COLO668 (cell line): ENCODE measurements at regions not wholly inside any gene's neighbourhood (a gene's known extent, or its start where the extent isn't known, plus 50 kb on each side); places are given as distances from the start of the nearest gene placed in this dataset.
"Not testable (repeated sequence)": the region's sequence is repeated elsewhere in the genome, so short reads cannot be mapped to it uniquely, and the experiment has no call there.

Source experiments
- DNase-seq: peaks from one replicate; lab custom pipeline; 2025; ENCODE audit not compliant: unreplicated experiment; lab: John Stamatoyannopoulos, UW

DNA sequence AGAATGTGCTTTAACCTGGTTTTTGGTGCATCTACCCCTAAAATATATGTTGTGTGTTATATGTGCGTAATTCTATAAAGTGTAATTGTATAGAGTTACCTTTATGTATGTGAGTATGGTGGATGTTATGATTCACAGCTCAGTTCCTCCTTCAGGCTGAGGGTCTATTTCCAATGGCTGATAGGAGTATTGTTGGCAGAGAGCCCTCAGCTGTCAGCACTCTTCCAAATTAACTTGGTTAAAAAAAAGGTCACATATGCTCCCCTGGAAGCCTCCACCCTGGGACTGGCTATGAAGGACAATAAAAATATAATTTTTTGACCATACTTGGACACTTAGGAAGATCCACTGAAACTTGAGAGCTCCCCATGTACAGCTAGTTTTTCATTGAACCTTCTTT is 250.4 kb upstream of the CDH12 start:
- no peak for DNase-seq

DNA sequence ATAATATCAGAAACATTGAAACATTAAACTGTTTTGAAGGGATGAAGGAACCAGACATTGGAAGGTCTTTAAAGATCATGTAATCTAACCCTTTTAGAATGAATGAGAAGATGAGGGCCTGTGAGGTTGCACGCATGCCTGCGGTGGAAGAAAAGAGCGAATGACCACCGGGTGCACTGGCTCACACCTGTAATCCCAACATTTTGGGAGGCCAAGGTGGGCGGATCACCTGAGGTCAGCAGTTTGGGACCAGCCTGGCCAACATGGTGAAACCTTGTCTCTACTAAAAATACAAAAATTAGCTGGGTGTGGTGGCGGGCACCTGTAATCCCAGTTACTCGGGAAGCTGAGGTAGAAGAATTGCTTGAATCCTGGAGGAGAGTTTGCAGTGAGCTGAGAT is 242.3 kb upstream of the CDH12 start:
- DNase-seq: not testable (repeated sequence)

DNA sequence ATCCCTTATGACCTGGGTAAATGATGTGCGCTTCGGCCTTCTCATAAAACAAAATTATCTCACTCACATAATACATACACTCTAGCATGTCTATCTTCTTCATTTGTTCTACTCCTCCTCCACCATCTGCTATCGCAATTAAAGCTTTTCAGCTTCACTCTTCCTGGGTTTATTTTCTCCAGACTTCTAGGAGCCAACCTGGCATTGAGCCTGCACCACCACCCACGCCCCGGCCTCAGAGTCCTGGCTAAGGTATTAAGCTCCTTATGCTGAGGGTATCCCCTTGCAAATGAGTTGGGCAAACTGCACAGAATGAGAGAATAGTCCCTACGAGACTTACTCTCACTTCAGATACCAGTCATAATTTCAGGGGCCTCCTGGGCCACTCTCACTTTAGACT is 236.1 kb upstream of the CDH12 start:
- DNase-seq: no peak

DNA sequence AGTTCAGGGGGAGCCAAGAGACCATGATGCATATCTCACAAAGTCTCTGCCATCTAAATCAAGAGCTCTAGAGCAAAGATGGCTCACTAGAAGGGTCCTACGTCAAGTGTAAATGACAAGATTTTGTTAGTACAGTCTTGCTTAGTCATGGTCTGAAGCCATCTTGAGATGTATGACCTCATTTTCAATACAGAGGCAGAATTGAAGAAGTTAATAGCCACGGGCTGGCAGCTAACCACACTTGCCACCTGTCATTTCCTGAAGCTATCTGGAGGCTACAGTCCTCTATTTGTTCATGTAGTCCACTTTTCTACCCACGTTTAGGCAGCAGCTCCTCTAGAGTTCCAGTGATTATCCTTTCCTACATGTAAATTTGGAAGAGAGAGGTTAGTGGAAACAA is 231.7 kb upstream of the CDH12 start:
- no peak for DNase-seq

DNA sequence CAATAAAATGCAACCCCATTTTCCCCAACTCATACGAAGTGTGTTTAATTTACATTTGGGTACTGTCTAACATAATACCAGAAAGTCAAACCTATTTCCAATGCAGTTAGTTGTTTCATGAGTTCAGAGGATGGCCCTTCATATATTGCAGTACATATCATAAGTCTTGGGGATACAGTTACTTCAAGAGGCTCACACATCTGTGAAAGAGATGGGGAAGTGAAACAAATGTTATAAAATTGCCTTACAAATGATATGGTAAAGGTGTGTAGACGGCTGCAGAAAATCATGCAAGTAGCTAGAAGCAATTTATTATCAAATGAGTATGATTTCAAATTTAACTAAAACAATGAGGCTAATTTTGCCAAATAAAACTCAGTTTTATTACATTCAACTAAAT is 219.0 kb upstream of the CDH12 start:
- no peak for DNase-seq

DNA sequence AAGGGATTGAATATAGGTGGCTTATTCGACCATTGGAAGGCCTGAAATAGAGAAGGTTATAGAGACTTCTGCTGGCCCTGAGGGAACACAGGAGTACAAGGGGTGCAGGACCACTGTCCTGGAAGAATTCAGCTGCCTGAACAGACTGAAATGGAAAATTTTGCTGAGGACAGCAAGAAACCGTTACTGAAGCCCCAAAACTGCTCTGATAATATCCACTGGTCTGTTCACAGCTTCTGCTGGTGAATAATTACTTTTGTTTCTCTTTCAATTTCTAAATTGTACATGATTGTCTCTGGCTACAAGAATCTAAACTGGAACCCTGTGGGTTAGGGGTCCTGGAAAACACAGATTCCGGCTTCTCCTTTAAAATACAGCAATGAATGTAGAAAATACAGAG is 218.5 kb upstream of the CDH12 start:
- DNase-seq: no peak

DNA sequence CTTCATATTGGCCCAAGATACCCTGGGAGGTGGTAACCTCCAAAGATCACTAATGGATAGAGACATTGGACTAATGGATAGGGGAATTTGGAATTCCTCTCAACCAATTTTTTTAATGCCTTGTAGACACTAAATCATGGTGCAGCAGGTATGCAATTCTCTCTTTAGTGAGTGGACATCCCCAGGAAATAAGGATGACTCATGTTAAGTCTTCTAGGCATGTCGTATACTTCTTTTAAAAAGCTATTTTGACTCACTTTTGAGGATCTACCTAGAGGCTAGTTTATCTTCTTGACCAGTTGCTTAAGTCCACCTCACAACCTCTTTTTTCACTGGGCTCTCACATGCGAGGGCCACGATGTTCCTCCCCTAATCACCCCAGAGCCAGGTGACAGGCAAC is 211.6 kb upstream of the CDH12 start:
- DNase-seq: no peak

DNA sequence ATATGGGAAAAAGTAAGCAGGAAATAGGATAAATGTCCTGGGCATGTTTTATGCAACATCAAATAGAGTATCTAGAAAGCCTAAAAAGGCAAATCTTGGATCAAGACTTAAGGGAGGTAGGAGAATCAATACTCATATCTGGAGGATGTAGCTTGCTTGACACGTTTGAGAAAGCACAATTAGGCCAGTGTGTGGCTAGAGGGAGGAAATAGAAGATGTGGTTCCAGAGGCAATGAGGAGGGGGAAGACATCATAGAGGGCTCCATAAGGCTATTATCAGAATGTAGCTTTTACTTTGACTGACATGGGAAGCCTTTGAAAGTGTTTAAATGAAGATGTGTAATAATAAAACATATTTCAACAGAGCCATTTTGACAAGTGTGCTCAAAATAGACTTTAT is 200.7 kb upstream of the CDH12 start:
- DNase-seq: no peak

DNA sequence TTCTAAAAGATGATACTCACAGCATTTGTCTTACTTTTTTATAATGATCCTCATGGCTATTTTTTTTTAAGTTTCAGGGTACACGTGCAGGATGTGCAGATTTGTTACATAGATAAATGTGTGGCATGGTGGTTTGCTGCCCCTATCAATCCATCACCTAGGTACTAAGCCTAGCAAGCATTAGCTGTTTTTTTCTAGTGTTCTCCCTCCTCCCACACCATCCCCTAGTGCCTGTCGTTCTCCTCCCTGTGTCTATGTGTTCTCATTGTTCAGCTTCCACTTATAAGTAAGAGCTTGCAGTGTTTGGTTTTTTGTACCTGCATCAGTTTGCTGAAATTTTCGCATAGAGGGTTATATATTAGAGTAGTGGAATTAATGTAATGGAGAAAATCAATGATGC is 189.1 kb upstream of the CDH12 start:
- no peak for DNase-seq

DNA sequence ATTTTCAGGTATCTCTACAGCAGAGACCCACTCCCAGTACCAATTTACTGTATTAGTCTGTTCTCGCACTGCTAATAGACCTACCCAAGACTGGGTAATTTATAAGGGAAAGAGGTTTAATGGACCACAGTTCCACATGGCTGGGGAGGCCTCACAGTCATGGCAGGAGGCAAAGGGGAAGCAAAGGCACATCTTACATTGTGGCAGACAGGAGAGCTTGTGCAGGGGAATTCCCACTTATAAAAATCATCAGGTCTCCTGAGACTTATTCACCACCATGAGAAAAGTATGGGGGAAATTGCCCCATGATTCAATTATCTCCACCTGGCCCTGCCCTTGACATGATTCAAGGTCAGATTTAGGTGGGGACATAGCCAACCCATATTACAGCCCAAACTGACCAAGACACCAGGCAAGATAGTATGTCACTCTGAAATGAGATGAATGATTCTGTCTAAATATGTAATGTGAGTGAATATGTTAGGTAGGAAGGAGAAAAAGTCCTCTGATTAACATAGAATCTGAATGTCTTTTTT is 182.5 kb upstream of the CDH12 start:
- DNase-seq: no peak

DNA sequence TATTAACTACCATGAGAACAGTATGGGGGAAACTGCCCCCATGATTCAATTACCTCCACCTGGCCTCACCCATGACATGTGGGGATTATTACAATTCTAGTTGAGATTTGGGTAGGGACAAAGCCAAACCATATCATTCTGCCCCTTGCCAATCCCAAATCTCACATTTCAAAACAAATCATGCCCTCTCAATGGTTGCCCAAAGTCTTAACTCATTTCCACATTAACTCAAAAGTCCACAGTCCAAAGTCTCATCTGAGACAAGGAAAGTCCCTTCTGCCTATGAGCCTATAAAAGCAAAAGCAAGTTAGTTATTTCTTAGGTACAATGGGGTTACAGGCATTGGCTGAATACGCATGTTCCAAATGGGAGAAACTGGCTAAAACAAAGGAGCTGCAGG is 180.7 kb upstream of the CDH12 start:
- DNase-seq: no peak

DNA sequence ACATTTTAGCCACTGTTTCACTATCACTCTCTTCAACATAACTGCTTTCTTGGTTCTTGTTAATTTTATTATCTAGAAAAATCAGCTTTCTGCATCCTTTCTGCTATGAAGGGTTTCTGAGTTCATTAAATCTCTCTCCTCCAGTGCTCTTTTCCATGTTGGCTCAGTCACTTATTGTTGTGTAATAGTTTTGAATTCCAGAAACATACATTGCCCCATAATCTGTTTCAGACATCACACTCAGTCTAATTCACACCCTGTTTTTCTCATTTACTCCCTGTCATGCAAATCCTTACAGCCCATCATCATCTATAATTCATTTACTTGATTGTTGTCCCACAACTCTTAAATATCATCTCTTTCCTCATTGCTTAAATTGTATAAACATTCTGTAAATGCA is 176.1 kb upstream of the CDH12 start:
- no peak for DNase-seq

DNA sequence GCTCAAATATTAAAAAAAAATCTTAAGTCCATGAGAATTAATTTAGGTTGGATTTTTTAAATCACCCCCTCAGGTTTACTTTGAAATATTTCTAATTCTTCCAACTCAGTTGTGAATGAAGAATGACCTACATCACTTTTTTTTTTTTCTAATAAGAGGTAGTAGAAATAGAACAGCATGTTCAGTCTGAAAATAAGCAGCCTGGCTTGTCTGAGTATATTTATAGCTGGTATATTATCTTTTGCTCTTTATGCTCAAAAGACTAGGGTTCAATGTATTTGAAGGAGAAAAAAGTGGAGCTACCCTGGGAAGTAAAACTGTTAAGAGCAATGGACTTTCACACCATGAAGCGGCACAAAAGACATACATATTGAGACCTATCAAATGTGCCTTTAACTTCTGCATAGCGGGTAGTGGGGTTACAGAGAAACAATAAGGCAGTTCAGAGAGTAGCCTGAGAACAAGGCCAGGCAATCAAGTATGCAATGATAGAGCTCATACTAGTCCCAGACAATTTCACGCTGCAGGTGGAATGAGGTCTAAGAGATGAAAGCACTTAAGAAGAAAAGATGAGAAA is 175.4 kb upstream of the CDH12 start:
- DNase-seq: no peak

DNA sequence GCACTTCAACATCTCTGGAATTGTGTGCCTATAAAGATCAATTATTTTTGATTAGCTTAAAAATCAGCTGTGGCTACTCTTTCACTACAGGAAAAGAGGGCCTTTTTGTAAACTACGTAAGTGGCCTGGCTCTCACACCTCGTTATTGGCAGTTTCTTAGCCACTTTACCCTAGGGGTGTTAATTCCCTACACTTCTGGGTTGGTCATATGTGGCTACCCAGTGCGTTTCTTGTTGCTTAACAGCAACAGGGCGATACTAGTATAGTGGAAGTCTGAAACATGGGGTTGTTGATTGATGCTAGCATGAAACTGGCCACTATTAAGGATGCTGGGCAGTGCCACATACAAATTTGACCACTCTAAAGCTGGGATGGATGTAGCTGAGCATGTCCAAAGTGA is 174.7 kb upstream of the CDH12 start:
- no peak for DNase-seq

DNA sequence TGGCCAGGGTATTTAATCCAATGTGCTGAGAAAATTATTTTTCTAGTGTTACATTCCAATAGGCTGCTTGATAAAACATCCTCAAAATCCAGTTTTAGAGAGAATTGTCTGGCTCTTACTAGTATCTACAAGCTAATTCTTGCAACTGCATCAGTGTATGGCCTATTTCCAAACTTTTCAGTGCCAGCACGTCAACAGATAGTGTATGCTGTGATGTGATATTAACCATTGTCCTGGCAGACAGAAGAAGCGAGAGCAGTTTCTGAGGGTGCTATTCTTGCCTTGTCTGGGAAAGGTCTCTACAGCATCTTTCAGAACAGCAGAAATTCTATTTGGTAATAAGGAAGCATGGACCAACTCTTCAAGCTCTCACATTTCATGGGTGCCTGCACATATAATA is 174.2 kb upstream of the CDH12 start:
- no peak for DNase-seq

DNA sequence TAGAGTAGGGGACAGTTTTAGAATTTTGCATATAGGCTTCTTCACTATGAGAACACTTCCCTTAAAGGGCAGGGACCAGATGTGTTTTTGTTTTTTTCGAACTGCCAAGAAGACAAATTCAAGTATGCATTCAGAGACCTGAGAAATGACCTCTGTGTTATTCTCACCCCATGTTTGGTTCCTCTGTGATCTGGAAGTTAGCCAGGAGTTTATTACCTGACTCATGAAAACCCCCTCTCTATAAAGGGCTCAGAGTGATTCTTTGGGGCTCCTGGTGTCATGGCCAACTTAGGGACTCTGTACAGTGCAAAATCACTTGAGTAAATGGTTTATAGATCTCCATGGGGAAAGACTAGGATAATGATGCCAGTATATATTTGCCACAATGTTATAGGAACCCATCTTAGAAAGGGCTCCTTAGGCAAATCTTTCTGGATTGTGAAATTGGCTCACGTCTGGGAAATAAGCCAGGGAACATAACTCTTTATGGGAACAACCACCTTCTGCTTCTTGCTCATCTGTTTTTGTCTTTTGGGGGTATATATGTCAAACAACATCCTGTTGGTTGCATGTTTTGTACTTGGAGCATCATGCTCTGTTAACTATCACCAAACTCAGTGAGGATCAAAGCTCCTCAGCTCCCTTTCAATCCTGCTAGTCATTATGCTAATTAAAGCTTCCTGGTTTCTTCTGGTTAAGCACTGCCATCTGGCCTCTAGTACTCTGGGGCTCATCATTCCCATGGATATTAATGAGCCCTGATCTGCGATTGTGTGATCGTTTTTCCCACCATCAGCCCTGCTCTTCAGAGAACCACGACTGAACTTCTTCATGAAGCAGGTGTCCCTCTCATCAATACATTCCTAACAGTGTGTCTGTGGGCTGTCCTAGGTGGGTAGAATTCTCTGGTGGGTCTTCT is 173.4 kb upstream of the CDH12 start:
- DNase-seq: no peak

DNA sequence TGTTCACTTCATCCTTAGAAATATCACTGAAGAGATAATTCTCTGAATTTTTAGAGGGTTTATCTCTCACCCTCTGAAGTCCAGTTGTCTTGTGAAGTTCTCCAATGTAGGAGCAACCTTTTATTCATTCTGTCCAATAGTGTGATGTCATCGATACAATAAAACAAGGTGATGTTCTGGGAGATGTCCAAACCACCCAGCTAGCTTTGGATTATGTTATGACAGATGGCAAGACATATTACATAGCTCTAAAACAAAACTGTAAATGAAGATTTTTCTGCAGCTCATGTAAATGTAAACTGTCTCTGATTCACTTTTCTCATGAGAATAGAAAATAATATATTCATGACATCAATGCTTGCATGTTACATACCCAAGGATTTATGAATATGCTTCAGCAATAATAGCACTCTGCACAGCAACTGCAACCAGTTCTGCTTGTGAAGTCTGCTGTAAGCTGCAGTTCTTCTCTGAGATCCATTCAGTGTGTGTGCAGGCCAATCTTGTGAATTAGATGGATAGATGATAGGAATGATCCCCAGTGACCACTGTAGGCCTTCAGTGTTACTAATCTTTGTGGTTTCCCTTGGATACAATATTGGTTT is 172.6 kb upstream of the CDH12 start:
- DNase-seq: no peak

DNA sequence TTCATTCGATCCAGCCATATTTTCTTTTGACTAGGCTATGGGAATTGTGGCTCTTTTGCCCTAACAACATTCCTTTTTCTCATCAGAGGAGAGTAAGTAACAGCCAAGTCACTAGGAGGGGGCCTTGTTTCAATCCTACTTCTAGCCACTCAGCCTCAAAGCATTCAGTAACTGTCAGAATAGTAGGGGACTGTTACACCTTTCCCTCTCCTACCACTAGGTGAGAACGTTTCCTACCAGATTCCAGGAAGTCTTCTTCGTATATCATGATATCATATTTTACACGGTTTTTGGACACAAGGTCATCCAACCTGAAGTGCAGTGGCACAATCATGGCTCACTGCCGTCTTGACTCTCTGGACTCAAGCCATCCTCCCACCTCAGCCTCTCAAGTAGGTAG is 171.3 kb upstream of the CDH12 start:
- DNase-seq: no peak

DNA sequence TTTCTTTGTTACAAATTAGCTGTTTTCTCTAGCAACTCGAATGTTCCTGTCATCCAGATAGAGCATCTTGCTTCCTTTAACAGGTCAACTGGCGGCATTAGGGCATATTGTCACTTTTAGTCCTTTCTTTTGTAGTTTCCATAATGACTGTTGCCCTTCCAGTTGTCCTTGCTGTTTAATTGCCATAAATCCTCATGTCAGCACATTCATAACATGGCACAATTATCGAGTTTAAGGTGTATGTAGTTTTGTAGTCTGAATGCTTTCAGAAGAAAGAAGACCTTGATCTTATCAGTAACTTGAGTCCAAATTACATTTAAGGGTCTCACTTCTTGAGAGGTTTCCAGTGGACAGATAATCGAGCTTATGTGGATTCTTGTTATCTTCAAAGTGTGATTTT is 161.7 kb upstream of the CDH12 start:
- no peak for DNase-seq

DNA sequence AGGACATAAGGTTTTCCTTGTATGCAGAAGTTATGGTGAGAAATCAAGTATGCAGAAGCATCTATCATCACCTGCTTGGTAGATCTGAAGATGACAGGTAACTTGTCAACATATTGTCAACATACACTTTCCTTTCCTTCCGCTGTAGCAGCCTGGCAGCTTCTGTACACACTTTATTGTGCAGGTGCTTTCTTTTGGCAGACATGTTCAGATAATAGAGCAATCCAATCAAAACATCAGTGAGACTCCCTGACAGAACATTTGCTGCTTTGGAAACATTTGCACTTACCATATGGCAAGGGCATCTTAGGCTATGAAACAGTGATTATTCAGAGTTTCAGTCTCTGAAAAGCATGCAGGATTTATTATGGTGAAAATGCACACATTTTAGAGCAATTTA is 161.1 kb upstream of the CDH12 start:
- no peak for DNase-seq

DNA sequence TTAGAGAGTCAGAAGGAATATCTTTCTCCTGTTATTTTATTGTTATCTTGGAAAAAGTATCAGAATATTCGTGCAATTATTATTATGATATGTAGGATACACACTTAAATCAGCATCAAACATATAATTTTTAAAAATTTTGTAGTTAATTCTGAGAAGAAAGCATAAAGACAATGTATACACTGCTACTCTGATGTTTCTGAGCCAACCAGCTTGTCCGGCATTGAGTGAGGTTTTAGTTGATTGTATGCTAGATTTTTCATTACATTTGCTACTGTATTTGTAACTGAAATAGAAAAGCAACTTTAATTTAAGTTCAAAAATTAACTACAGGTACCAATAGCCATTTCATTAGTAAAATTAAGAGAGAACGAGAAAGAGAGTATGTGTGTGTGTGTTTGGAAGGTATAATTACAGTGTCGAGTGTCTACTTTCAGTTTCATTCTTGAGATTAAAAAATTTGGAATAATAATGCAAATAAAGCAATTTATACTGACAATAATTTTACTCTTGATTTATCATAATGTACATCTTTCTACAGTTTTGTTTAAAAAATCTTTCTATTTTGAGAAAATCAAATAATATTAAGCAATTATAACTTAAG is 160.4 kb upstream of the CDH12 start:
- DNase-seq: no peak

DNA sequence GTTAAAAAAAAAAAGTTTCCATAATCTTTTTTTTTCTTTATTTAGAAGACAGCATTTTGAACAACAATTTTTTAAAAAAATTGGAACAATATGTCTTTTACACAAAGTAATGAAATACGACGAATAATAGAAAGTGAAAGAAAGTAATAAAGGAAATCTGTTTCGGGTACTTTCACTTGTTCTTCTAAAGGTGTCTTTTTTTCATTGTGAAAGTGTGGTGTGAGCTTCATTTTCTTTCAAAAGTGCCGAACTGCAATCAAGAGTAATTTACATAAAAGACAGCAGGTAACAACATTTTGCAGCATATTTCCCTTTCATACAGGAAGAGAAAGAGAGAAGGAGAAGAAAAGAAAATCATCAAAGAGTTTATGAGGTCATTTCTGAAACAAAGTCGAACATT is 159.7 kb upstream of the CDH12 start:
- DNase-seq: no peak
